B cell (primary cell): ENCODE measurements at regions not wholly inside any gene's neighbourhood (a gene's known extent, or its start where the extent isn't known, plus 50 kb on each side); places are given as distances from the start of the nearest gene placed in this dataset.

Experiments used
- ATAC-seq: fragments of 200-7000 bp; cut with Tn5 transposase; one replicate; pipeline ENCODE4 v1.10.0; 2021; ENCODE audit warnings: low read depth, mild to moderate bottlenecking, moderate number of reproducible peaks, moderate library complexity
- CTCF ChIA-PET: fragments of 350-600 bp; sonication (Branson Sonifier 250); formaldehyde crosslinking; loops from one replicate; lab custom pipeline; 2021; ENCODE audit warnings: antibody characterized with exemption, inconsistent platforms; lab: Charles Lee
- POLR2A ChIA-PET: fragments of 350-600 bp; sonication (Branson Sonifier 250); formaldehyde crosslinking; loops from one replicate; lab custom pipeline; 2021; ENCODE audit warnings: antibody characterized with exemption; lab: Charles Lee
- DNase-seq: peaks from one replicate; pipeline ENCODE4 v3.0.0; 2013
- H2AFZ ChIP-seq: 2 replicates; pipeline ENCODE4 v1.6.1; 2012; ENCODE audit warnings: mild to moderate bottlenecking, low read depth, low read length; ENCODE audit not compliant: insufficient read depth, poor library complexity, severe bottlenecking
- H3K27ac ChIP-seq, 2 donors: 1 replicate in 1 of 2; 2 replicates in 1 of 2; pipeline ENCODE4 v1.5.1; 2012 to 2013; ENCODE audit warnings: low read length in 2 of 2, mild to moderate bottlenecking in 2 of 2, moderate library complexity in 1 of 2
- H3K27me3 ChIP-seq, 4 experiments: fragments of 200-600 bp in 1 of 4; sonication (generic) in 1 of 4; replicated peaks in 1 of 4; 1 replicate in 2 of 4; 2 replicates in 2 of 4; pipeline versions ENCODE4 v1.6.1 to v1.7.0; 2013 to 2016; ENCODE audit warnings: low read length in 3 of 4, mild to moderate bottlenecking in 2 of 4, mixed read lengths in 1 of 4, moderate library complexity in 1 of 4; ENCODE audit not compliant: insufficient read depth in 4 of 4, control insufficient read depth in 3 of 4; ENCODE audit errors: control extremely low read depth in 1 of 4
- H3K36me3 ChIP-seq, 2 experiments: replicated peaks in 1 of 2; 1 replicate in 1 of 2; 2 replicates in 1 of 2; pipeline versions ENCODE4 v1.6.1 to v1.7.1; 2013; ENCODE audit warnings: low read length in 1 of 2; ENCODE audit not compliant: insufficient read depth in 2 of 2, control insufficient read depth in 1 of 2; ENCODE audit errors: control extremely low read depth in 1 of 2, extremely low read depth in 1 of 2
- H3K4me1 ChIP-seq, 2 donors: fragments of 200-600 bp in 1 of 2; sonication (generic) in 1 of 2; 1 replicate in 1 of 2; 2 replicates in 1 of 2; pipeline versions ENCODE4 v1.5.1 to v1.6.1; 2013 to 2017; ENCODE audit warnings: low read length in 2 of 2; ENCODE audit not compliant: control insufficient read depth in 2 of 2, insufficient read depth in 2 of 2
- H3K4me2 ChIP-seq: replicated peaks from 2 replicates; pipeline ENCODE3; 2012; ENCODE audit warnings: mild to moderate bottlenecking, low read depth, low read length; ENCODE audit not compliant: poor library complexity, severe bottlenecking
- H3K4me3 ChIP-seq, 5 experiments: fragments of 200-600 bp in 1 of 5; sonication (generic) in 1 of 5; 1 replicate in 3 of 5; 2 replicates in 2 of 5; pipeline versions ENCODE4 v1.5.1 to v1.7.0; 2011 to 2016; ENCODE audit warnings: low read length in 4 of 5, mild to moderate bottlenecking in 4 of 5, low read depth in 2 of 5, control low read depth in 1 of 5, moderate library complexity in 1 of 5; ENCODE audit not compliant: insufficient read depth in 1 of 5; ENCODE audit errors: control extremely low read depth in 1 of 5, extremely low read depth in 1 of 5
- H3K79me2 ChIP-seq: fragments of 200-600 bp; sonication (generic); one replicate; pipeline ENCODE4 v1.6.0; 2016; ENCODE audit warnings: low read length; ENCODE audit not compliant: control insufficient read depth, insufficient read depth
- H3K9ac ChIP-seq: fragments of 200-600 bp; sonication (generic); 2 replicates; pipeline ENCODE4 v1.6.1; 2017; ENCODE audit warnings: mild to moderate bottlenecking, low read length, moderate library complexity
- H3K9me3 ChIP-seq, 3 donors: one replicate each; pipeline versions ENCODE4 v1.6.1 to v1.7.1; 2013; ENCODE audit warnings: low read length in 2 of 3; ENCODE audit not compliant: control insufficient read depth in 2 of 3, insufficient read depth in 1 of 3; ENCODE audit errors: control extremely low read depth in 1 of 3
- H4K20me1 ChIP-seq: 2 replicates; pipeline ENCODE4 v1.6.0; 2012; ENCODE audit warnings: mild to moderate bottlenecking, low read length; ENCODE audit not compliant: insufficient read depth, control insufficient read depth, poor library complexity, severe bottlenecking
- H3K27ac Mint-ChIP-seq: one replicate; pipeline ENCODE4 v1.8.0; 2021; ENCODE audit warnings: mixed read lengths
- H3K27me3 Mint-ChIP-seq: one replicate; pipeline ENCODE4 v1.8.0; 2021; ENCODE audit warnings: mixed read lengths
- H3K4me1 Mint-ChIP-seq: one replicate; pipeline ENCODE4 v1.8.0; 2021; ENCODE audit warnings: mixed read lengths
- H3K4me3 Mint-ChIP-seq: one replicate; pipeline ENCODE4 v1.8.0; 2021; ENCODE audit warnings: mixed read lengths
- H3K9me3 Mint-ChIP-seq: one replicate; pipeline ENCODE4 v1.8.0; 2022; ENCODE audit warnings: mixed read lengths; ENCODE audit not compliant: insufficient read depth
- EZH2 ChIP-seq: IDR thresholded peaks from 2 replicates; pipeline ENCODE4 v1.6.1; 2012; ENCODE audit warnings: borderline replicate concordance, low read depth, mild to moderate bottlenecking, moderate library complexity, low read length; ENCODE audit not compliant: insufficient read depth, poor library complexity, severe bottlenecking
- WGBS: methylation state at CpG from one replicate; pipeline ENCODE4 v1.1.5; 2013; ENCODE audit warnings: missing lambda C conversion rate; ENCODE audit not compliant: insufficient coverage; 5-methylcytosine and 5-hydroxymethylcytosine counted together
- intact Hi-C: fragments of 100-400 bp; cut with micrococcal nuclease; formaldehyde crosslinking; loops from one replicate; pipeline ENCODE4 v1.10.0; 2022
- TF ChIP-seq, protein P1 (sequence below): fragments of 200-600 bp; IDR thresholded peaks from one replicate; pipeline ENCODE4 v1.8.0; 2022; ENCODE audit warnings: antibody characterized with exemption, mild to moderate bottlenecking

DNA sequence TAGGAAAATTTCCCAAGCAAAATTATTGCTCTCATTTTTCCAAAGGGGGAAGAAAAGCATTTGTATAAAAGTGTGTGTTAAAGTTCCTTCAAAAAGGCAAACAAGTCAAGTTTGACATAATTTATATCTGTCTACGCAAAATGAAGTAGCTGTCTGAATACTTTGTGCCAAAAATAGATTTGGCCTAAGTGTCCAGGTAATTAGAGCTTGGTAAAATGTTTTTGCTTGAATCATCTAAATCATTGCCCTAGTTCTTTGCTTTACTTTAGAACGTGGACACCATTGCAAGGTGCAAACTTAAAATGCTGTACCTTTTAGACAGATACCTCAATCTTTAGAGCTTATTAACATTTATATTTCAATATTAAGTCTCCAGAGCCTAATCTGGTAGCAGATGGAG is 97.6 kb upstream of the MAPRE2 start:
- intact Hi-C loops: no loop called here
- no CpG with 5 or more reads among the region's 2 CpGs for WGBS
- POLR2A ChIA-PET: no interaction called here
- Histone ChIP-seq H3K4me1 (no peaks in the 10 kb centered on the region), H3K9me3 (no peaks in the 10 kb centered on the region), H2AFZ (no peak overlapping the region), H3K36me3 (no peaks in the 10 kb centered on the region), H3K79me2 (no peaks in the 10 kb centered on the region), H3K27me3 (no peaks in the 10 kb centered on the region), H4K20me1 (no peaks in the 10 kb centered on the region), H3K27ac (no peak overlapping the region), H3K4me3 (no peak overlapping the region), H3K9ac (no peak overlapping the region), H3K4me2 (no peak overlapping the region)
- no peaks in the 10 kb centered on the region for H3K4me1 Mint-ChIP-seq
- CTCF ChIA-PET: no interaction called here
- H3K27ac Mint-ChIP-seq: no peak overlapping the region
- DNase-seq (no peak), ATAC-seq (no peak)
- H3K9me3 Mint-ChIP-seq: no peaks in the 10 kb centered on the region
- TF ChIP-seq EZH2: no peak
- TF ChIP-seq, protein P1, sequence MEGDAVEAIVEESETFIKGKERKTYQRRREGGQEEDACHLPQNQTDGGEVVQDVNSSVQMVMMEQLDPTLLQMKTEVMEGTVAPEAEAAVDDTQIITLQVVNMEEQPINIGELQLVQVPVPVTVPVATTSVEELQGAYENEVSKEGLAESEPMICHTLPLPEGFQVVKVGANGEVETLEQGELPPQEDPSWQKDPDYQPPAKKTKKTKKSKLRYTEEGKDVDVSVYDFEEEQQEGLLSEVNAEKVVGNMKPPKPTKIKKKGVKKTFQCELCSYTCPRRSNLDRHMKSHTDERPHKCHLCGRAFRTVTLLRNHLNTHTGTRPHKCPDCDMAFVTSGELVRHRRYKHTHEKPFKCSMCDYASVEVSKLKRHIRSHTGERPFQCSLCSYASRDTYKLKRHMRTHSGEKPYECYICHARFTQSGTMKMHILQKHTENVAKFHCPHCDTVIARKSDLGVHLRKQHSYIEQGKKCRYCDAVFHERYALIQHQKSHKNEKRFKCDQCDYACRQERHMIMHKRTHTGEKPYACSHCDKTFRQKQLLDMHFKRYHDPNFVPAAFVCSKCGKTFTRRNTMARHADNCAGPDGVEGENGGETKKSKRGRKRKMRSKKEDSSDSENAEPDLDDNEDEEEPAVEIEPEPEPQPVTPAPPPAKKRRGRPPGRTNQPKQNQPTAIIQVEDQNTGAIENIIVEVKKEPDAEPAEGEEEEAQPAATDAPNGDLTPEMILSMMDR: no peak
- peaks cover 22% of the 10 kb centered on the region for H3K27me3 Mint-ChIP-seq
- H3K4me3 Mint-ChIP-seq: no peak overlapping the region

- Histone ChIP-seq H4K20me1 (no peaks in the 10 kb centered on the region), H3K27ac (no peak overlapping the region), H3K4me3 (no peak overlapping the region), H2AFZ (no peak overlapping the region), H3K36me3 (no peaks in the 10 kb centered on the region), H3K79me2 (no peaks in the 10 kb centered on the region), H3K9me3 (no peaks in the 10 kb centered on the region), H3K9ac (no peak overlapping the region), H3K4me2 (no peak overlapping the region), H3K4me1 (no peaks in the 10 kb centered on the region), H3K27me3 (peaks cover 0 to 2% (median 0%) of the 10 kb centered on the region in 4 experiments)
- Mint-ChIP-seq H3K27ac (no peak overlapping the region), H3K27me3 (peaks cover 17% of the 10 kb centered on the region), H3K4me3 (no peak overlapping the region), H3K9me3 (no peaks in the 10 kb centered on the region), H3K4me1 (no peaks in the 10 kb centered on the region)
- POLR2A ChIA-PET: no interaction called here
- CTCF ChIA-PET: no interaction called here
- no peak for ATAC-seq
- 100% methylated on average over 1 of the region's 2 CpGs for WGBS
- TF ChIP-seq, protein P1: no peak
- TF ChIP-seq EZH2: no peak
- intact Hi-C loops: no loop called here
- DNase-seq: no peak
These were observed 93.5 kb upstream of the MAPRE2 start for GRCh38 chr18:34947711-34948125.
